GM19455 (cell line): ENCODE measurements at regions not wholly inside any gene's neighbourhood (a gene's known extent, or its start where the extent isn't known, plus 50 kb on each side); places are given as distances from the start of the nearest gene placed in this dataset.

Source experiments
- ATAC-seq: cut with Tn5 transposase; IDR thresholded peaks from one replicate; pipeline ENCODE4 v1.9.1; 2021; ENCODE audit not compliant: unreplicated experiment

DNA sequence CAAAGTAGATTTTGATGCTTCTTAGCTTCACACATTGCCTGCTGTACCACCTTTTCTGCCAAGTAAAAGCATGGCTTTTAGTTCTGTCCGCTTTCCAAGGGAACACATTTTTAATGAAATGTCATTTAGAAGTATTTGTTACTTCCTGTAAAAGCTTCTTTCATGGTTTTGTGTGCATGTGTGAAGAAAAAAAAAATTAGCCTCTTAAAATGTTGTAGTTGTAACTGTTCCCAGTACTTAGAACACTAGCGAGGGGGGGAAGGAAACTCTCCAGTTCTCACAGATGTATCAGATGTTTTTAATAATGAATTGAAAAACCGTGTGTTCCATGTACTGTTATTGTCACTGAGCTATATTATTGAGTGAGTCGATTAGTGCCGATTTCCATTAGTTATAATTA is 568.3 kb upstream of the ADGRL2 start:
- no peak for ATAC-seq

DNA sequence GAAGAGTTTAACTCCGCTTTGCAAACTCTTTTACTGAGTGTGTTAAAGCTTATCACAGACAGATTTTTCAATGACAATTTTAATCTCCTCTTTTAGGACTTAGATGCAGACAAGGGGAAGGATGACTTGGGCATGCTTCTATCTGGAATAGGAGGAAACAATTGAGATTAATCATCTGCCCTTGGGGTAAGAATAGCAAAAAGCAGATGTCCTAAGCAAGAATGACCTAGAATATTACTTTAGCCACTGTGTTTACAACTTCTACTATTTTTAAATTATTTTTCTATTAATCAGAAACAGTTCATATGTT is 569.0 kb upstream of the ADGRL2 start:
- no peak for ATAC-seq

DNA sequence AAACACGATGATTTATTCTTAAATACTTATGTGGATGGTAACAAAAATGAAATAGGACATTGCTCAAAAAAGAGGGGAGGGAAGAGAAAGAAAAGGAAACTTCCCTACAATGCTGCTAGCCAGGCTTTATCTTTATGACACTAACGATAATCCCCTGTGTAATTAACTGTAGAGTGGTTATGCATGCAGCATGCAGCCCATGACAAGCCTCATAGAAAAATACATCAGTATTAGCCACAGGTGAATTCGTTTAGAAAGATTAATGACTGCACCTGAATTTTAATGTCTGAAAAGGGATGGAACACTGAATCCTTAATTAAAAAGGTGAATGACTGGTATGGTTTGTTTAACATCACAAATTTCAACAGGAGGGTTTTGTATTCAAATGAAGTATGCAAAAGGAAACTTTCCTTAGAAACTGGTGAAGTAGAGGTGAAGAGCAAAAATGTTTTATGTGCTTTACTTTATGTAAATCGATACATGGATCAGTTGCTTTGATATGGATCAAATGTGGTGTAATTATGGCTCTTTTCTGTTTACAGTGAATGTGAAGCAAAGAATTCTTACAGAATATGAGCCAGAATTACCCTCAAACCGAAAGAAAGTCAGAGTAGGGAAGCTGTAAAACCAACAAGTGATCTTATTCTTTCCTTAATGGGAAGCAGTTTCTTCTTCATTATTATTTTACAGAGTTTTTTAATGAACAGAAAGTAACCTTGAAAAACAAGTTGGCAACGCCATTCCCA is 569.6 kb upstream of the ADGRL2 start:
- ATAC-seq: no peak

DNA sequence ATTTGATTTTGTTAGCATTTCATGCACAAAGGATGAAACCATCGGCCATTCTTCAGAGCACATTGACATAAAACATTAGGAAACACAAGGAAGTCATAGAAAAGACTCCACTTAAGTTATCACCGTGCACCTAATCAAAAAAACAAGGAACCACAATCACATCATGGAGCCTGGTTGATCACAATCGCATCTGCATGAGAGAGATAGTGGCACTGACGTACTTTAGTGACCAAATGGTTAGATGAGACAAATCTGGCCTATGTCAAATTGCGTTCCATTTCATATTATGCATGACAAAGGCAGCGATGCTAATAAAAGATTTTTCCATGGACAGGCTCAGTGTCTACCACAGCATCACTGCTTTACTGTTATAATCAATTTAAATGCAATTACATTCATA is 571.8 kb upstream of the ADGRL2 start:
- no peak for ATAC-seq

DNA sequence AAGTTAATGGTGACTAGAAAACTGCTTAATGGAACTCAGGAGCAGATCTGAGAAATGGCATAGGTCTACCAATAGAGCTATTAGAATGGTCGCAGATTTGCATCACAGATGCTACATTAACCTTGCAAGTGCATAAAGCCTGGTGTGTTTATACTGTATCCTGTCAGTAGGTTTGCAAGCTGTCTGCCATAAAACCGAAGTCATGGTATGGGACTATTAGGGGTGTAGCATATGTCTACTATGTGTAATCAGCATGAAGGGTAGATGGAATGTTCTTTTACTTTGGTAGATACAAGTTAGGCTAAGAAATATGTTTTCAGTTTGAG is 574.2 kb upstream of the ADGRL2 start:
- ATAC-seq: peak; percentile 51

DNA sequence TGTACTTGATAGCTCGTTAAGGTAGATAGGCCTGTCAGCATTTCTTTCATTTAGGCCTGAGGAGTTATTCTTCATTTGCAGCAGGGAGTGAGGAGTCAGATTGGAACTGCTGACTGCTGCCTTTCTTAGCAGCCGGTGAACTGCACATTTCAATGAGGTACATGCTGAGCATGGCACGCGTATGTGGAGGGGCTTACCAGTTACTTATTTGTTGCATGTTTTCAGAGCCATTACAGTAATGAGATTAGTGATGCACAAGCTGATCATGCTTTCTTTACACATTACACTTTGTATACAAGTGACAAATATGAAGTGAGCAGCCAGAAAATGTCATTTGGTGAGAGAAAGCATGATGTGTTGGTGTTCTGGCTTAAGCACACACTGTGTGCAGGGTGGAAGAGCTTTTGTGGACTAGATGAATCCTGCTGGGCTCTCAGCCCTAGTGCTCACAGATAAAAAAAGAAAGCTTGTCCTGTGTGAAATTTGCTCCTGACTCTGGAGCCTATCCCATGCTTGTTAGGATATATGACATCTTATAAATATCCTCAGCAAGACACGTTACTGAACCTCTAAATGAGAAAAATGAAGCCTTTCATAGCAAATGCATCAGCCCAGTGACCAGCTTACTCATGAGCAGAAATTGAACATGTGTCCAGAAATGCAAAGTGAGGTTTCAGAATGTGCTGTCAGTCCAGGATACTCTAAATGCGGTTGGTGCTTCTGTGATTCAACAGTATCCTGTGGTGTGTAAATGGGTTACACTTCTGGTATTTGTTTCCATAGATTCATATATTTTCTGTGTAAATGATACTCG is 574.7 kb upstream of the ADGRL2 start:
- ATAC-seq: peak; percentile 95

DNA sequence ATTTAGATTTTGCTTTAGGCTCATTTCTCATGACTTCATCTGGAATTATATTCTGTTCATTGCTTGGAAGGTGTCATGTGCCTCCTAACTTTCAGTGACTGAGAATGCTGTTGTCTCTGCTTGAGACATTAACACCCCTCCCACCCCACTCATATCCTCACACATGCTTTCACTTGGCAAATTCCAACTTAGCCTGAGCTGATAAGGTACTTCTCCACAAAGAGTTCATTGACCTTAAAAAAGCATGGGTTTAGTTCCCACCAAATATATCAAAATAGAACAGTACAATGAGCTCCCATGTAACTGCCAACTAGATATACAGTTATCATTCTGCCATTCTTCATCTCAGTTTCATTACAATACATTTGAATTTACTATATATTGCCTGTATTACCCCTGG is 576.5 kb upstream of the ADGRL2 start:
- no peak for ATAC-seq

DNA sequence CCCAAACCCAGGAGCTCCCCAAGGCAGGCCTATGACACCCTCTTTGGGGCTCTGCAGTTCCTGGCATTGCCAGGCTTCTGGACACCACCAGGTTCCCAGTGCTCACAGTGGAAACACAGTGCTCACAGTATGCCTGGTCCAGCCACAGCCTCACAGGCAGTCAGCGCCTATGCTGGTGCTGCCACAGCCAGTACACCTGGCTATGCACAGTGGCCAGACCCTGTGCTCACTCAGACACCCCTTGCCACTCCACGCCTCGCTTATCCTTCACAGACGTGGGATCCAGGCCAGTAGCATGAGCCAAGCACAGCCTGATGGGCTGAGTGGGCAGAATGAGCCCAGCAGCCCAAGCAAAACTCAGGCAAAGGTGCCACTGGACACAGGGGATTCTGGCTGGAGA is 579.2 kb upstream of the ADGRL2 start:
- ATAC-seq: no peak

DNA sequence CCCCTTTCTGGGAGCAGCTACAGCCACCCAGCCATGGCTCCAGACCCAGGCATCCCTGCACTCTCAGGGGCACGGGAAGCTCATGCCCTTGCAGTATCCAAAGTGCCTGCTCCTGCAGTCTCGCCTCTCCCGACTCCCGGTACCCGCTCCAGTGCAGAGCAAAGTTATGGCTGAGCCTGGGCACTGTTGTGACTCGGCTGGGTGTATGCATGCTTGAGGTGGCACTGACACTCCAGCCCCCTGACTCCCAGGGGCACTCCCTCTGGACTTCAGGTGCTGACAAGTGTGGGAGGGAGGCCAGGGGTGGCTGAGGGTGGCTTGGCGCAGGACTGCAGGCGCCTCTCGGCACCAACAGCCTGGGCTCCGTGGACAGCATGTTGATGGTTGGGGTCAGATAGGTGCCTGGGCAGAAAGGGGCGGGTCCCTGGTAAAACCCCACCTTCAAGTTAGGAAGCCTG is 580.1 kb upstream of the ADGRL2 start:
- no peak for ATAC-seq

DNA sequence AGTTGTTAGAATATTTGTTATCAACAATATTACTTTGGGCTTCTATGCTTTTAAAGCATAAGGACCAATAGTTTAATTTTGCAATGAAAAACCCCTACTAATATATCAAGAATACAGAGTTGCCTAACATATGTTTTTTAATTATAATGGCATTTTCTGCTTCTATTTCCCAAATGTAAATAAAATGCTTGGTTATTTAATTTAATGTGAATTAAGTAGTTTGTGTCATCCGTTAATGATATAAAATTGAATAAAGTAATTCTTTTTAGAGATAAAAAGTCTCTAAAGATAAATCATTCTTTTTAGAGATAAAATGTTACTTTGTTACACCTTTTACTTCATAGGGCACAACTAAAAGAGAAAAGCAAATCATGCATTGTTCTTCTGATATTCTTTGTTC is 583.7 kb upstream of the ADGRL2 start:
- ATAC-seq: no peak

DNA sequence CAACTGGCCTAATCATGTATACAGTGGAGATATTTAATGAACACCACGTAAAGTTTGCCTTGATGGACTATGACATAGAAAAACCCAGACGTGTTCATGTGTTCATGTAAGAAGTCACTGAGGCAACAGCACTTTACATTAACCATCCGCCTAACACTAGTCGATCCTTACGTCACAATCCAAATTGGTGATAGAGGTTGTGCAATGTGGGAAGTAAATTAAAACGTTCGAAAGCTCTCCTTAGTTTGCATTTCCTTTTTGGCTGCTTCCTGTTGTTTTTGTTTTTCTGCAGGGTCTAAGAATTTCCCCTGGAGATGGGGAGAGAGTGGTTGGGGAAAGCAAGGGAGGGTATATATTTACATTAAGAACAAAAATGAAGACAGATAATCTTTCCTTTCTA is 587.5 kb upstream of the ADGRL2 start:
- no peak for ATAC-seq

DNA sequence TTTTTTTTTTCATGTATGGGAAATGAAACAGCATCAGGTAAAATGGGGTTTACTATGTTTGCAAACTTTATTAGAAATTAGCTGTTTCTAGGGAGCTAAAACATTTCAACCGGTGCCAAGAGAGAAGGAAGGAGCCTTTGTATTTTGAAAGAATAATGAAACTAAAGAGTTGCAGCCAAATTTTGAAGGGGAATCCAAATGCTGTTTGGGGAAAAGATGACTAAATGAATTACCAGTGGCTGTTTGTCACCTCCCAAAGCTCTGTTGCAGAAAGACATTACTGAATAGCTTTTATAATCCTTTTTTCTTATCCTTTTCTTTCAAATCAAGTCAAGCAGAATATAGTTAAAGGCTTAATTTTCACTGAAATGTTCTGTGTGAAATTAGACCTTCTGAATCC is 591.3 kb upstream of the ADGRL2 start:
- no peak for ATAC-seq

DNA sequence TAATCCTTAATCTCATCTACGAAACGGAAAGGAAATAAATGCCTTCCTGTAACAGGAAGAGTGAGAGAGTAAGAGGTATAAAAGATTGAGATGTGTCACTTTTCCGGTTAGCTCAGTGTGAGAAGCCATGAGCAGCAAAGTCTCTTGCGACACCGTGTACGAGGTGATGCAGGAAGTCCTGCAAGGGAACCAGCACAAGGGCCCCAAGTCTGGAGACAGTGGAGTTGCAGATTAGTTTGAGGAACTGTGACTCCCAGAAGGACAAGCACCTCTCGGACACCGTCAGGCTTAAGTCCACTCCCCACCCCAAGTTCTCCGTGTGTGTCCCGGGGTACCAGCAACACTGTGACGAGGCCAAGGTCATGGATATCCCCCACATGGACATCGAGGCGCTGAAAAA is 592.3 kb upstream of the ADGRL2 start:
- no peak for ATAC-seq

DNA sequence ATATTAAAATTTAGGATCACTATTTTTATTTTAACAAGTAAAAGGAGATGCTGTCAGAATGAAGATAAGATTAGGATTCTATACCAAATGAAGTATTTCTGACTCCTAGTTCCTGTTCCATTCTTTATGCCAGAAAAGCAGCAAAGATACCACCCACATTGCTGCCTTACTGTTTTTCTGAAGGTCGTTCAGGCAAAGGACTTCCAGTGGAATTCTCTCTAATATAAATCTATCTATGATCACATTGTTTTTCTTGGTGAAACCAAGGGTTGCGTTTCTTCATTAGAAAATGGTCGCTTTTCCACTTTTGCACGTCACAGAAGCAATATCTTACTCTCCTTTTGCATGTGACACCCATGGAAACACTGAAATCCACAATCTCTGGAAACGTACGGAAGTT is 594.8 kb upstream of the ADGRL2 start:
- ATAC-seq: no peak

DNA sequence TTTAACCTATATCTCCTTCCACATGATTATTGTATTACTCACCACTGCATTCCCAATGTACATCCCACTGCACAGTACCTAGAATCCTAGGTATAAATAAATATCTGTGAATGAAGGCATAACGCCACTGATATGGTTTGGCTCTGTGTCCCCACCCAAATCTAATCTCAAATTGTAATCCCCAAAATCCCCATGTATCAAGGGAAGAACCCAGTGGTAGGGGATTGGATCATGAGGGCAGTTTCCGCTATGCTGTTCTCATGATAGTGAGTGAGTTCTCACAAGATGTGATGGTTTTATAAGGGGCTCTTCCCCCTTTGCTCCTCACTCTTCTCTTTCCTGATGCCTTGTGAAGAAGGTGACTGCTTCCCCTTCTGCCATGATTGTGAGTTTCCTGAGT is 599.0 kb upstream of the ADGRL2 start:
- no peak for ATAC-seq

DNA sequence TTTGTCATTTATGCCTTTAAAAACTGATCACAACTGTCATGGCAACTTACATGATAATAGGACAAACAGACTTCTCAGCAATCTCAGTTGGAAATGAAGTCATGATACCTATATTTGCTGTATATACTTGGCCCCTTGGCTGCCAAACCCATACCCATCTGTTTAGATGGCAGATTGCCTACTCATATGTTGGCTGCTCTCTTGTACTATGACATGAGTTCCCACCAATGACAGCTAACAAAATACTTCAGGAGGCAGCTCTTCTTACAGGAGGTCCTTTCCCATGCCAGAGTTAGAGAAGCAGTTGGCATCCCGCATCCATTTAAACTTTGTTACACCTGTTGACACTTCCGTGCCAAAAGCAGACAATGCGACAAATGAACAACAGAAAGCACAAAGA is 603.1 kb upstream of the ADGRL2 start:
- no peak for ATAC-seq

DNA sequence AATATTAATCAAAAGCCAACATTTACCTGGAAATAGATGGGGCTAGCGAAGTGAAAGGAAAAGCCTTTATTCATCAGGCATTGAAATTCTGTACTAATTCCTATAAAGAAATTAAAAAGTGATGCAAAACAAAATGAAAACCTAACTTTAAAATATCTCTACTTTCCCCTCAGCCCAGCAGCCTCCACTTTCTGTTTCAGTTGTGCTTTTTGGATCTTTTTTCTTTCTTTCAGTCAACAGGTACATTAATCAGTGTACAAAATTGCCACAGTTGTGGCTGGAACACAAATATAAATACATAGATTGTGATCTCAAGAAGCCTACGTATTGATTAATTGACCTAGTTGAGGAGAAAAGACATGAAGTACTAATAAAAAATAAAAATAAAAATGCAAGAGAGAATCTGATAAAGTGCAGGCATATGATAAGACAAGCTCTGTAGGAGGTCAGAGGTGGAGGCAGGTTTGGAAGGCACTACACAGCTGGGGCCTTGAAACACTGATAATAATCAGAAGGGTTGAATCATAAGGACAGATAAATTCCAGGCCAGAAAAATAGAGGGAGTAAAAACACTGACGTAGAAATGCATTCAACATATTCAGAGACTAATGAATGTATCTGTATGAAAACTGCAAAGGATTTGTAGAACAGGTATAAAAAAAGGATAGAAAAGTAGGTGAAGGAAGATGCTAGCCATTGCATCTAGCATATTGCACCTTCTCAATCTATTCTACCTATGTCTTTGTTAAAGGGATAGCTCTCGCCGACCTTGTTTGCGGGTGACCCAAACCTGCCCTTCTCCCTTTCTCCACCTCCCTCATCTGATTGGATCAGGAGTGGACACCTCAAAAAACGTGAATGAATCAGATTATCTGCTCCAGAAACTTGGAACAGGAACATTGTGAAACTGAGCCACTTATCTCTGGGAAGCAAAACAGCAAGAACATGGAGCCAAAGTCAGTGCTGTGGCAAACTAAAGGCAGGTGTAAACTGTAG is 607.8 kb upstream of the ADGRL2 start:
- no peak for ATAC-seq

DNA sequence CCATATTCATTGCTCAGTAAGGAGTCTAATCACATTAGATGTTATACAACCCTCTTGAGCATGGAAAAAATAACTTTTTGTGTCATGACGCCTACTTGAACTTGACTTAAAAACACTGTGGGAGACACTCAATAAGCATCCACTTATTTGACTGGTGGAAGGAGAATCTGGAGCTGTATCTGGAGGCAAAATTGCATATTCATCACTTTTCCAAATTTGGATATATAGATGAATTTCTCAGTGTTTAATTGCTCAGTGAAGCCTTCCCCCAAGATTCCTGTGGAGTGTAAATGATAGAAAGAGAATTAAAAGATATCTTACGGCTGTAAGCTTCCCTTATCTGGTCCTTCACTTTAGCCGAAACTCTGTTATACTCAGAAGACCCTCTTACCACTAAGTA is 610.7 kb upstream of the ADGRL2 start:
- no peak for ATAC-seq

DNA sequence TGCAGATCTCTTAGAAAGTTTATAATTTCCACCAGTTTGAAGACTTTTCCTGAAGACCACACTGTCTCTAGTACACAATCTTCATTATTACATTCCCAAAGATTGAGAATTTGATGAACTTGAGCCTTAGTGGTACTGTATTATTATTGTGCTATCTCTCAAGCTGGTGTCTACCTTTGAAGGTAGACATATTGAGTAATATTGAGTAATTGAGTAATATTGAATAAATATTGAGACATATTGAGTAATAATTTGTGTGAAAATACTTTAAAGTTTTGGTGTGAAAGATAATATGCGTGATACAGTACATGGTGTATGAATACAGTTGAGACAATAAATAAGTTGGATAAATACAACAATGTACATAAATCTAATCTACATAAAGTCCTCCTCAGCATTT is 613.1 kb upstream of the ADGRL2 start:
- ATAC-seq: no peak

DNA sequence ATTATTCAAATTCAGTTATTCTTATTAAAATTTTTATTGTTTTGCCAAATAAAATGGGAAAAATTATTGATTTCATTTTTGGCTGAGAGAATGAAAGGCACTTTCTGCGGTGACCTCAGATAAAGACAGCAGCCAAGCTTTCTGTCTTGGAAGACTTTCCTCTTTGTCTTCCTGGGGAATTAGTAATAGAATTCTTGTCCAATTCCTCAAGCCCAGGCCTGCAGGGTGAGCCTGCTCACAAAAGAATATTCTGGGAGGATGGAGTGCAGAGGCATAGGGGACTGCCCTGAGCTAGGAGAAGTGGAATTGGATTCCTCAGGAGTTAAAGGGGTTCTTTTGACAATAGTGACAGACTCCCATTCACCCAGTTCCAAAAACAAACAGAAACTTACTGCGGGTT is 614.5 kb upstream of the ADGRL2 start:
- ATAC-seq: no peak

DNA sequence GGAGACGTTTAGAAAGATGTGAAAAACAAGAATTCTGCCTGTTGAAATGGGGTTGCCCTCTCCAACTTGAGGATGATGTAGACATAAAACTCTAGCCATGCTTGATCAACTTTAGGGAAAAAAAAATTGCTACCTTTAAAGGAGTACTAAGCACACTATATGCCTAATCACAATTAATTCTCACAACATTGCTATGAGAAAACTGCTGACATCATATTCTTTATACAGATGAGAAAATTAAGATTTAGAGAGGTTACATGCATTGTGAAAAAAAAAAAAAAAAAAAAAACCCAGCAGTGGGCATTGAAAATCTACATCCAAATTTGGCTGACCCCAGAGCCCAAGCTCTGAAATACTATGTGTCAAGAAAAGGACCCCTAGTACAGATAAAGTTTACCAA is 617.2 kb upstream of the ADGRL2 start:
- no peak for ATAC-seq

DNA sequence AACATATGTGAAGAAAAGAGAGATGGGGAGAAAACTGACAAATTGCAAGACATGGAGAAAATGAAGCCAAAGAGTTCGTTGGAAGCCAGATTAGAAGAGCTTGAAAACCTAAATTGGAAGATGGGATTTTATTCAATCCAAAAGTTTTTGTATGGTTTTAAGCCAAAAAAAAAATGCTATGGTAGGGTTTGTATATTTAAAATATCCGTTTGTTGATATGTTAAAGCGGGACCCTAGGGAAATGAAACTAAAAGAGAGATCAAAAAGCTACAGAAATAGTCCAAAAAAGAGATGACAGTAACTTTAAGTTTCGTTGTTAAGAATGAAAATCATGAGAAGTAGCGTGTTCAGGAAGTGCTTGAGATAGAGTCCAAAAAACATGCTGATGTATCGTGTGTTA is 617.7 kb upstream of the ADGRL2 start:
- no peak for ATAC-seq
